ENCODE measurements at regions not wholly inside any gene's neighbourhood (a gene's known extent, or its start where the extent isn't known, plus 50 kb on each side); places are given as distances from the start of the nearest gene placed in this dataset.

DNA sequence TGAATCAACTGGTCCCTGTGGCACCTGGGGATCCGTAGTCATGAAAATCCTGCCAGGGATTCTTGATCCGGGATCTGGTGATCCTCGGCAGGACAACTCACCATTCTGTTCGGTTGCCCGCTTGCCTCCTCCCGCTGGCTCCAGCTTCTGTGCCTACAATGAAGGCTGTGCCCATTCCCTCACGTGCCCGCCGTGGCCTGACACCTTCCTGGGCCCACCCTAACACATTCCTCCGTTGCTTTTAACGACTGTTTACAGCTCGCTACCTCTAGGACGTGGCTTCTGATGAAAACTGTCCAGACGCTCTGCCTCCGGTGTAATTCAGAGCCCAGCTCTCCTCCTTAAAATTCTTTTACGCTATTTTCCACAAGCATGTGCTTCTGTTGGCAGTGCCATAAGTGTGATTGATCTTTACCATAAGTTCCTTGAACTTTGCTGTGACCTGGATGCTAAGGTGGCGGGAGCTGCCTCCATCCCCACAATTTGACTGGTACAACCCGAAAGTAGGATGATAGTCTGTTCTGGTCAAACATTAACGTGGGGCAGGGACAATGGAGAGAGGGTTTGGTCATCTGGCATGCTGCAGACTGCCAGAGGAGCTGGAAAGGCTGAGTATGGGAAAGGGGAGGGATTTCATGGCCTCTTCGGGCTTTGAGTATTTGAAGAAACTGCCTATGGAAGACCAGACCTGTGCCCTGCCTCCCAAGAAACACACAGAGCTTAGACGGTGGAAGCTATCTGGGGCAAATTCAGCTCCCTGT is 206.8 kb upstream of the TNP1 start:
- Histone ChIP-seq H3K4me3 (ENCODE audit: low read depth, low read length) (no peak overlapping the region), H3K27ac (peak overlapping the region; percentile 5)

DNA sequence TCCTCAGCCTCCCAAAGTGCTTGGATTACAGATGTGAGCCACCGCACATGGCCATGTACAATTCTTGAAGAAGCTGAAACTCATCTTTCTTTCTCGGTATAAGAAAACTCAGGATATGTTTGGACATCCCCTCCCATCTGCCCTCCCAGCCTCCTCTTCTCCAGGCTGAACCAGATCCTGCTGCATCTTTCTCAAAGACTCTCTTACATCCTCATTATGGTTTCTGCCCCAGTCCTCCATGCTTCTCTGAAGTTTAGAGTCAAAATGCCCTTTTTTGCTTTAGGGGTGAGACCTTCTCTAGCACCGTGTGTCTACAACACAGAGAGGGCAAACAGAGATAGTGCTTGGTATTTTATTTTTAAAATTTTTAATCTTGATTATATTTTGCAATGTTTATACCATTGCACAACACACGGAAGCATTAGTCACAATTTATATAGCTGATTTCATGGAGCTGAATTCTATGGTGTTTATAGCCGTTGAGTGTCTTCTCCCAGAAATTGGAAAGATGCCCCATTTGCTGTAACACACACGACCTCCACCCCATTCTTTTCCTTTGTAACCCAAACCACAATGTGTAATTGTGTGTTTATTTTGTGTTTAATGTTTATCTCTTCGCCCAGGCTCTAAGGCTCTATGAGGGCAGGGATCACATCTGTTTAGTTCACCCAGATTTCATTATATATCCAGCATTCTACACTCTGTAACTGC is 206.0 kb upstream of the TNP1 start:
- Histone ChIP-seq H3K4me3 (ENCODE audit: low read depth, low read length) (no peak overlapping the region), H3K36me3 (replicated peaks) (no peaks in the 10 kb centered on the region), H3K27ac (peak overlapping the region; percentile 7), H3K27me3 (replicated peaks) (no peaks in the 10 kb centered on the region)
- in situ Hi-C loops (cut with HindIII; ENCODE audit: low pct_ligation_motif_present, low sequenced_read_pairs), result no loop called here
- peak; percentile 61 for DNase-seq
- TF ChIP-seq, protein P1, sequence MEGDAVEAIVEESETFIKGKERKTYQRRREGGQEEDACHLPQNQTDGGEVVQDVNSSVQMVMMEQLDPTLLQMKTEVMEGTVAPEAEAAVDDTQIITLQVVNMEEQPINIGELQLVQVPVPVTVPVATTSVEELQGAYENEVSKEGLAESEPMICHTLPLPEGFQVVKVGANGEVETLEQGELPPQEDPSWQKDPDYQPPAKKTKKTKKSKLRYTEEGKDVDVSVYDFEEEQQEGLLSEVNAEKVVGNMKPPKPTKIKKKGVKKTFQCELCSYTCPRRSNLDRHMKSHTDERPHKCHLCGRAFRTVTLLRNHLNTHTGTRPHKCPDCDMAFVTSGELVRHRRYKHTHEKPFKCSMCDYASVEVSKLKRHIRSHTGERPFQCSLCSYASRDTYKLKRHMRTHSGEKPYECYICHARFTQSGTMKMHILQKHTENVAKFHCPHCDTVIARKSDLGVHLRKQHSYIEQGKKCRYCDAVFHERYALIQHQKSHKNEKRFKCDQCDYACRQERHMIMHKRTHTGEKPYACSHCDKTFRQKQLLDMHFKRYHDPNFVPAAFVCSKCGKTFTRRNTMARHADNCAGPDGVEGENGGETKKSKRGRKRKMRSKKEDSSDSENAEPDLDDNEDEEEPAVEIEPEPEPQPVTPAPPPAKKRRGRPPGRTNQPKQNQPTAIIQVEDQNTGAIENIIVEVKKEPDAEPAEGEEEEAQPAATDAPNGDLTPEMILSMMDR (IDR thresholded peaks at IDR 0.05; ENCODE audit: low read depth, low read length, missing control alignments), result no peak

More for the DNA sequence above, 206.8 kb upstream of the TNP1 start:
- no peak for DNase-seq
- Histone ChIP-seq H3K27me3 (replicated peaks) (no peaks in the 10 kb centered on the region), H3K36me3 (replicated peaks) (no peaks in the 10 kb centered on the region)
- in situ Hi-C loops (cut with HindIII; ENCODE audit: low pct_ligation_motif_present, low sequenced_read_pairs), result no loop called here
- TF ChIP-seq, protein P1 (IDR thresholded peaks at IDR 0.05; ENCODE audit: low read depth, low read length, missing control alignments), result no peak

DNA sequence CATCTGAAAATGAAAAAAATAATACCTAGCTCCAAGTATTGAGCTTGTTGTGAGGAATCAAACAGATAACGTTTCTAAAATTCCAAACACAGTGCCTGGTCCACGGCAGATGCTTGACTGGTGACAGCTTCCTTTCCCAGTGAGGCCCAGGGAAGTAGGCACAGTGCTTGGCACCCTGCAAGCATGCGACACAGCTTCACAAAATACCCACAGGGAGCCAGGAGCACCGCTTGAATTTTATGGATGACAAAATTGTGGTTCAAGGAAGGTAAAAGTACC is 205.1 kb upstream of the TNP1 start:
- peak overlapping the region; percentile 41 for H3K27ac ChIP-seq

DNA sequence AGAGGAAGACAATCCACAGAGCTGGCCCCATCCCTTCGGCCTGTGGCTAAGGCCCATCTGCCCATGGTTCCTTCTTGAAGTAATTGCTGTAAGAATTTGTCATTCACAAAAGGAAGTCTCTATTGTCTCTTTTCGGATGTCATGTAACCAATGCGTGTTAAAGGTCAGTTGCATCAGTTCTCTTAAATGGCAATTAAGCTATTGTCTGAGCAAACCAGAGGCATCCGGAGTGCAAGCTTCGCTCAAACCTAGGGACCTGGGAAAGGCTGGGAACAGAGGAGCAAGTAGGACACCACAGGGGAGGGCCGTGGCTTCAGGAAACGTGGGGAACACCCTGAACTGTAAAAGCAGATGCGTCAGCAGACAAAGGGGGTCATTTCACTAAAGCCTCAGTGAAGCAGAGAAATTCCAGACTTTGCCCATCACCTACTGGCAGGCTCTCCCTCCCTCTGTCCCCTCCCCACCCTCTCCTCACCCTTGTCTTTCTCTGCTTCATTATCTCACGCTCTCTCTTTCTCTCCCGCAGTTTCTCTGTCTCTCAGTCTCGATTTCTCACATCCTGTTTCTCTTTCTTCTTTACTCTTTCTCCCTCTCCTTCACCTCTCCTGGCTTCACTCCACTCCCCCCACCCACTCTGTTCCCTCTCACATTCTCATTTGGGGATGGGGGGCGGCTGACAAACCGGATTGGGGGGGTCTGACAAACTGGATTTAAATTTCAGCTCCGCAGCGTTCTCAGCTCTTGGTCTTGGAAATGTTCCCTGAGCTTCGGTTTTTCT is 204.6 kb upstream of the TNP1 start:
- TF ChIP-seq, protein P1 (IDR thresholded peaks at IDR 0.05; ENCODE audit: low read depth, low read length, missing control alignments), result no peak
- peak; percentile 49 for DNase-seq
- in situ Hi-C loops (cut with HindIII; ENCODE audit: low pct_ligation_motif_present, low sequenced_read_pairs), result no loop called here
- no peaks in the 10 kb centered on the region for H3K27me3 ChIP-seq (replicated peaks)
- no peak overlapping the region for H3K4me3 ChIP-seq (ENCODE audit: low read depth, low read length)
- no peaks in the 10 kb centered on the region for H3K36me3 ChIP-seq (replicated peaks)
- peak overlapping the region; percentile 41 for H3K27ac ChIP-seq

More for the DNA sequence above, 205.1 kb upstream of the TNP1 start:
- DNase-seq, result no peak
- Histone ChIP-seq H3K27me3 (replicated peaks) (no peaks in the 10 kb centered on the region), H3K4me3 (ENCODE audit: low read depth, low read length) (no peak overlapping the region), H3K36me3 (replicated peaks) (no peaks in the 10 kb centered on the region)
- TF ChIP-seq, protein P1 (IDR thresholded peaks at IDR 0.05; ENCODE audit: low read depth, low read length, missing control alignments), result no peak
- in situ Hi-C loops (cut with HindIII; ENCODE audit: low pct_ligation_motif_present, low sequenced_read_pairs), result no loop called here

DNA sequence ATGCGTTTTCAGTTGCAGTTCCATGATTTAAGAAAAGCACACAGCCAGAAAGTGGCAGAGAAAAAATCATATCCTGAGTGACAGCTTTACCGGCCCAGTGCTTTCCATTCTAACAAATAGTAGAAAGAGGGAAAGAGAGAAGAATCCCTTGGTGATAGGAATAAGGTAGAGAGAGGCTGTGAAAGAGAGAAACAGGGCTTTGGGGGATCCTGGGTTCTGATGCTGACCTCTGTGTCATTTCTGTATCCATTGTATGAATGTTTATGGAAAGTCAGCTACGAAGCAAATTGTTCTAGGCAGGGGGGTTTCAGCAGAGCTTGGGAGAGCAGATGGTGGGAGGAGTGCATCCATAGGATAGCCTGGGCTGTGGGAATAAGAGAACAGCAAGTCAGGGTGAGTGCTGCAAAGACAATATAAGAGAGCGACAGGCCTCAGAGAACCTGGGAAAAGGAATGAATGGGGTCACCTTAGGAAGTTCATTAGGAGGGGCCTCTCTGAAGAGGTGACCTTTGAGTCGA is 203.4 kb upstream of the TNP1 start:
- Histone ChIP-seq H3K27ac (no peak overlapping the region), H3K36me3 (replicated peaks) (no peaks in the 10 kb centered on the region), H3K27me3 (replicated peaks) (no peaks in the 10 kb centered on the region), H3K4me3 (ENCODE audit: low read depth, low read length) (no peak overlapping the region)
- TF ChIP-seq, protein P1 (IDR thresholded peaks at IDR 0.05; ENCODE audit: low read depth, low read length, missing control alignments), result no peak
- no peak for DNase-seq
- in situ Hi-C loops (cut with HindIII; ENCODE audit: low pct_ligation_motif_present, low sequenced_read_pairs), result no loop called here

Measured in brain microvascular endothelial cell (primary cell).